ENCODE measurements at regions not wholly inside any gene's neighbourhood (a gene's known extent, or its start where the extent isn't known, plus 50 kb on each side); places are given as distances from the start of the nearest gene placed in this dataset.

GRCh38 chr6:56378507-56378906 lies 131.1 kb upstream of the COL21A1 start:
- DNase-seq = no peak
- H3K27ac ChIP-seq (ENCODE audit: insufficient read length, low read depth, low read length) = no peak overlapping the region
- no peak overlapping the region for H2BK15ac ChIP-seq (ENCODE audit: low read depth, low read length)
- H3K9ac ChIP-seq (ENCODE audit: extremely low read depth, insufficient read length, low read length) = no peak overlapping the region
- H2BK120ac ChIP-seq (ENCODE audit: low read depth, low read length, poor library complexity, severe bottlenecking) = no peak overlapping the region
- no peaks in the 10 kb centered on the region for H3K27me3 Mint-ChIP-seq (ENCODE audit: low read depth)
- no peaks in the 10 kb centered on the region for H3K4me1 ChIP-seq (ENCODE audit: insufficient read depth, low read length)
- no peak overlapping the region for H2BK5ac ChIP-seq (ENCODE audit: insufficient read length, low read length)
- H3K27ac Mint-ChIP-seq = no peak overlapping the region; a peak in 1 of 7 replicates
- H3K23ac ChIP-seq (ENCODE audit: insufficient read length, low read depth, low read length) = no peak overlapping the region
- H3T11ph ChIP-seq (ENCODE audit: low read length) = no peak overlapping the region
- no peaks in the 10 kb centered on the region for H3K79me1 ChIP-seq (ENCODE audit: insufficient read depth, low read depth, low read length, poor library complexity, severe bottlenecking)
- no peak overlapping the region for H4K5ac ChIP-seq (ENCODE audit: insufficient read length, low read depth, low read length)
- H3K36me3 Mint-ChIP-seq (ENCODE audit: insufficient read depth in 1 of 3, low read depth in 3 of 3) = no peaks in the 10 kb centered on the region
- H4K20me1 ChIP-seq (ENCODE audit: control insufficient read depth, insufficient read depth, insufficient read length) = no peaks in the 10 kb centered on the region
- no peaks in the 10 kb centered on the region for H3K23me2 ChIP-seq (ENCODE audit: insufficient read length, low read depth, low read length, poor library complexity, severe bottlenecking)
- H3K4me1 Mint-ChIP-seq = no peaks in the 10 kb centered on the region
- H3K9me3 ChIP-seq (ENCODE audit: control insufficient read depth, low read depth, low read length) = no peaks in the 10 kb centered on the region
- H4K91ac ChIP-seq (ENCODE audit: insufficient read length, low read depth, low read length) = no peak overlapping the region
- H2BK20ac ChIP-seq (ENCODE audit: low read depth, low read length, poor library complexity, severe bottlenecking) = no peak overlapping the region
- no peaks in the 10 kb centered on the region for H3K27me3 ChIP-seq (ENCODE audit: insufficient read depth, low read length)
- no peak overlapping the region for H3K4me2 ChIP-seq (ENCODE audit: insufficient read depth, insufficient read length, low read length)
- no peak overlapping the region for H2BK12ac ChIP-seq (ENCODE audit: insufficient read length, low read depth, low read length)
- H3K79me2 ChIP-seq (ENCODE audit: insufficient read depth, low read length) = no peaks in the 10 kb centered on the region
- no peak overlapping the region for H3K56ac ChIP-seq (ENCODE audit: insufficient read length, low read depth, low read length)
- H3K9me3 Mint-ChIP-seq = no peaks in the 10 kb centered on the region; a peak in 1 of 5 replicates
- H4K8ac ChIP-seq (replicated peaks; ENCODE audit: insufficient read length, low read depth, low read length) = no peak overlapping the region
- no peak overlapping the region for H2AFZ ChIP-seq (ENCODE audit: low read length)
- no peak overlapping the region for H3K4ac ChIP-seq (ENCODE audit: low read depth, low read length)
- TF ChIP-seq CTCF (conservative IDR thresholded peaks at IDR 0.05) = no peak
- H3K14ac ChIP-seq (ENCODE audit: insufficient read depth, low read length) = no peak overlapping the region
- H2AK5ac ChIP-seq (ENCODE audit: insufficient read length, low read length) = no peak overlapping the region
- no peak overlapping the region for H3K4me3 Mint-ChIP-seq
- H3K18ac ChIP-seq (ENCODE audit: insufficient read length, low read depth, low read length) = no peak overlapping the region
- no CpG with 5 or more reads among the region's 4 CpGs for WGBS (ENCODE audit: extremely low coverage, insufficient read length, low lambda C conversion rate)
